Activated CD8-positive, alpha-beta memory T cell treated with anti-CD3 and anti-CD28 coated beads for 1 hour (primary cell): ENCODE measurements at regions not wholly inside any gene's neighbourhood (a gene's known extent, or its start where the extent isn't known, plus 50 kb on each side); places are given as distances from the start of the nearest gene placed in this dataset.

Experiments
- DNase-seq, 2 donors: peaks; one replicate each; pipeline ENCODE4 v3.0.0-alpha.2; 2020; ENCODE audit warnings: low read depth in 1 of 2; ENCODE audit errors: extremely low read depth in 1 of 2

- DNase-seq: no peak
Measured at GRCh38 chr5:51027271-51027670, 356.0 kb upstream of the ISL1 start.

- no peak for DNase-seq
Measured at GRCh38 chr5:51028394-51028793, 354.9 kb upstream of the ISL1 start.

- DNase-seq: no peak
Measured at GRCh38 chr5:51033215-51033614, 350.0 kb upstream of the ISL1 start.

- no peak for DNase-seq
Measured at GRCh38 chr5:51034222-51034901, 348.9 kb upstream of the ISL1 start.

GRCh38 chr5:51039424-51040329 lies 343.6 kb upstream of the ISL1 start:
- DNase-seq: no peak

- no peak for DNase-seq
Measured at GRCh38 chr5:51043745-51044144, 339.5 kb upstream of the ISL1 start.

GRCh38 chr5:51047369-51047768 lies 335.9 kb upstream of the ISL1 start:
- DNase-seq: no peak

- no peak for DNase-seq
Measured at GRCh38 chr5:51053361-51053760, 329.9 kb upstream of the ISL1 start.

GRCh38 chr5:51060953-51061352 lies 322.3 kb upstream of the ISL1 start:
- DNase-seq: no peak

GRCh38 chr5:51072937-51073336 lies 310.3 kb upstream of the ISL1 start:
- DNase-seq: no peak

GRCh38 chr5:51082741-51083140 lies 300.5 kb upstream of the ISL1 start:
- no peak for DNase-seq

GRCh38 chr5:51091816-51092215 lies 291.4 kb upstream of the ISL1 start:
- DNase-seq: no peak

GRCh38 chr5:51095486-51095885 lies 287.8 kb upstream of the ISL1 start:
- no peak for DNase-seq

GRCh38 chr5:51096859-51097258 lies 286.4 kb upstream of the ISL1 start:
- no peak for DNase-seq

GRCh38 chr5:51099173-51099853 lies 283.9 kb upstream of the ISL1 start:
- no peak for DNase-seq

GRCh38 chr5:51104556-51104955 lies 278.7 kb upstream of the ISL1 start:
- DNase-seq: no peak

GRCh38 chr5:51109786-51110410 lies 273.4 kb upstream of the ISL1 start:
- no peak for DNase-seq

GRCh38 chr5:51131266-51131665 lies 252.0 kb upstream of the ISL1 start:
- no peak for DNase-seq

GRCh38 chr5:51138164-51138563 lies 245.1 kb upstream of the ISL1 start:
- no peak for DNase-seq

GRCh38 chr5:51148437-51148836 lies 234.8 kb upstream of the ISL1 start:
- DNase-seq: no peak

- DNase-seq: no peak
Measured at GRCh38 chr5:51156222-51156621, 227.0 kb upstream of the ISL1 start.
